ENCODE measurements at regions not wholly inside any gene's neighbourhood (a gene's known extent, or its start where the extent isn't known, plus 50 kb on each side); places are given as distances from the start of the nearest gene placed in this dataset.

DNA sequence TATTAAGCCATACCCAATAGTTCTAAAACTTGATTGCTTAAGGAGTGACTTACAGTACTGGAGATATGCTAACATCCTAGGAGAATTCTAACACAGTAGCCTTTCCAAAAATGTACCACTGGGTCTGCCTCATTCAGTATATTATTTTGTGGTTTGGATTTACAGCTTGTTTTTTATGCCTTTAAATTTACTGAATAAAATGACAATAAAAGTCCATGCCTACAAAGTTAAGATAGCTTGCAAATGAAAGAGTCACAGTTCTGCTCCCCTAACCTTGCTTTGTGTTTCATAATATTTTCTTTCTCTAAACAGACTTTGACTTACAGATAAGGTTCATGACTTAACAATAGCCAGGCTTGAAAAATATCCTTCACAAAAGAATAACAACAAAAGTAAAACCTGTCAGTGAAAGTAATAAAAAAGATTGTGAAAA is 951.1 kb upstream of the NUDT12 start:
- TF ChIP-seq, protein P1, sequence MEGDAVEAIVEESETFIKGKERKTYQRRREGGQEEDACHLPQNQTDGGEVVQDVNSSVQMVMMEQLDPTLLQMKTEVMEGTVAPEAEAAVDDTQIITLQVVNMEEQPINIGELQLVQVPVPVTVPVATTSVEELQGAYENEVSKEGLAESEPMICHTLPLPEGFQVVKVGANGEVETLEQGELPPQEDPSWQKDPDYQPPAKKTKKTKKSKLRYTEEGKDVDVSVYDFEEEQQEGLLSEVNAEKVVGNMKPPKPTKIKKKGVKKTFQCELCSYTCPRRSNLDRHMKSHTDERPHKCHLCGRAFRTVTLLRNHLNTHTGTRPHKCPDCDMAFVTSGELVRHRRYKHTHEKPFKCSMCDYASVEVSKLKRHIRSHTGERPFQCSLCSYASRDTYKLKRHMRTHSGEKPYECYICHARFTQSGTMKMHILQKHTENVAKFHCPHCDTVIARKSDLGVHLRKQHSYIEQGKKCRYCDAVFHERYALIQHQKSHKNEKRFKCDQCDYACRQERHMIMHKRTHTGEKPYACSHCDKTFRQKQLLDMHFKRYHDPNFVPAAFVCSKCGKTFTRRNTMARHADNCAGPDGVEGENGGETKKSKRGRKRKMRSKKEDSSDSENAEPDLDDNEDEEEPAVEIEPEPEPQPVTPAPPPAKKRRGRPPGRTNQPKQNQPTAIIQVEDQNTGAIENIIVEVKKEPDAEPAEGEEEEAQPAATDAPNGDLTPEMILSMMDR (IDR thresholded peaks at IDR 0.05; ENCODE audit: low read length) = no peak
- TF ChIP-seq EZH2 (IDR thresholded peaks at IDR 0.05; ENCODE audit: borderline replicate concordance, low read length) = no peak
